Gastrocnemius medialis (tissue), 4 donors: ENCODE measurements at regions not wholly inside any gene's neighbourhood (a gene's known extent, or its start where the extent isn't known, plus 50 kb on each side); places are given as distances from the start of the nearest gene placed in this dataset.

ENCODE experiments used
- POLR2A ChIP-seq, 2 donors: fragments of 450-650 bp; IDR thresholded peaks; one replicate each; pipeline ENCODE4 v1.6.1; 2017; ENCODE audit warnings: antibody characterized with exemption in 2 of 2, mild to moderate bottlenecking in 2 of 2, moderate library complexity in 2 of 2
- TF ChIP-seq, protein P1 (sequence below), 5 experiments: fragments of 450-650 bp in 3 of 5; fragments of 200-600 bp in 2 of 5; sonication (generic) in 2 of 5; IDR thresholded peaks in 4 of 5; conservative IDR thresholded peaks in 1 of 5; 1 replicate in 4 of 5; 2 replicates in 1 of 5; pipeline ENCODE4 v1.5.1; 2016 to 2019; ENCODE audit warnings: antibody characterized with exemption in 5 of 5, mild to moderate bottlenecking in 3 of 5, moderate library complexity in 3 of 5

DNA sequence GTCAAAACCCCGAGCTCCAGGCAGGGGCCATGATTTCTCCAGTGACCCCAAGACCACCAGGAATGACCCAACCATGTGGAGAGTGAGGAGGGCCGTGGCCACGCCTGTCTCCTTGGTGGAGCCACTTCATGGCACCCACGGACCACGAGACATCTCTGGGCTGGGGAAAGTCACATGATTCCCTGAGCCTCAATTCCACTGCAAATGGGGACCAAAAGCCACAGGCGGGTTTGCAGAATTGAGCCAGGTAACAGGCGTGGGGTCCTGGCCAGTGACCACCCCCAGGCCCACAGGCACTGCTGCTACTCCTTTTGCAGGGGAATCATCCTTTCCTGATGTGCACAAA is 178.9 kb downstream of the CTTN start:
- no peak for TF ChIP-seq POLR2A (IDR thresholded peaks at IDR 0.05)
- TF ChIP-seq, protein P1, sequence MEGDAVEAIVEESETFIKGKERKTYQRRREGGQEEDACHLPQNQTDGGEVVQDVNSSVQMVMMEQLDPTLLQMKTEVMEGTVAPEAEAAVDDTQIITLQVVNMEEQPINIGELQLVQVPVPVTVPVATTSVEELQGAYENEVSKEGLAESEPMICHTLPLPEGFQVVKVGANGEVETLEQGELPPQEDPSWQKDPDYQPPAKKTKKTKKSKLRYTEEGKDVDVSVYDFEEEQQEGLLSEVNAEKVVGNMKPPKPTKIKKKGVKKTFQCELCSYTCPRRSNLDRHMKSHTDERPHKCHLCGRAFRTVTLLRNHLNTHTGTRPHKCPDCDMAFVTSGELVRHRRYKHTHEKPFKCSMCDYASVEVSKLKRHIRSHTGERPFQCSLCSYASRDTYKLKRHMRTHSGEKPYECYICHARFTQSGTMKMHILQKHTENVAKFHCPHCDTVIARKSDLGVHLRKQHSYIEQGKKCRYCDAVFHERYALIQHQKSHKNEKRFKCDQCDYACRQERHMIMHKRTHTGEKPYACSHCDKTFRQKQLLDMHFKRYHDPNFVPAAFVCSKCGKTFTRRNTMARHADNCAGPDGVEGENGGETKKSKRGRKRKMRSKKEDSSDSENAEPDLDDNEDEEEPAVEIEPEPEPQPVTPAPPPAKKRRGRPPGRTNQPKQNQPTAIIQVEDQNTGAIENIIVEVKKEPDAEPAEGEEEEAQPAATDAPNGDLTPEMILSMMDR (IDR thresholded peaks at IDR 0.05 in 4 of 5, conservative IDR thresholded peaks at IDR 0.05 in 1 of 5) = no peak
